NOMO-1 treated with dmso at 0.1 percent for 144 hours (cell line): ENCODE measurements at regions not wholly inside any gene's neighbourhood (a gene's known extent, or its start where the extent isn't known, plus 50 kb on each side); places are given as distances from the start of the nearest gene placed in this dataset.

Source experiments
- DNase-seq: peaks from one replicate; lab custom pipeline; 2025; ENCODE audit not compliant: unreplicated experiment; lab: John Stamatoyannopoulos, UW

GRCh38 chr7:422191-422885 is 97.3 kb downstream of the PDGFA start:
- no peak for DNase-seq

GRCh38 chr7:422886-423225 is 96.8 kb downstream of the PDGFA start:
- no peak for DNase-seq

- DNase-seq = no peak
These were observed 96.1 kb downstream of the PDGFA start for GRCh38 chr7:423312-424260.

GRCh38 chr7:424301-424935 is 95.2 kb downstream of the PDGFA start:
- DNase-seq = no peak

- no peak for DNase-seq
These were observed 94.5 kb downstream of the PDGFA start for GRCh38 chr7:424961-425793.

- DNase-seq = no peak
These were observed 93.9 kb downstream of the PDGFA start for GRCh38 chr7:425794-426188.

GRCh38 chr7:426510-426909 is 93.1 kb downstream of the PDGFA start:
- no peak for DNase-seq

GRCh38 chr7:427506-428103 is 92.0 kb downstream of the PDGFA start:
- DNase-seq = no peak

- DNase-seq = no peak
These were observed 91.3 kb downstream of the PDGFA start for GRCh38 chr7:428387-428786.

GRCh38 chr7:428927-429827 is 90.5 kb downstream of the PDGFA start:
- DNase-seq = no peak

GRCh38 chr7:429828-430180 is 89.8 kb downstream of the PDGFA start:
- DNase-seq = no peak

GRCh38 chr7:431041-431440 is 88.6 kb downstream of the PDGFA start:
- DNase-seq = no peak

- DNase-seq = no peak
These were observed 88.0 kb downstream of the PDGFA start for GRCh38 chr7:431658-432111.

GRCh38 chr7:432256-432655 is 87.4 kb downstream of the PDGFA start:
- no peak for DNase-seq

GRCh38 chr7:432933-433332 is 86.7 kb downstream of the PDGFA start:
- DNase-seq = no peak

- no peak for DNase-seq
These were observed 86.1 kb downstream of the PDGFA start for GRCh38 chr7:433558-433957.

GRCh38 chr7:434891-435629 is 84.6 kb downstream of the PDGFA start:
- DNase-seq = peak; percentile 20

- no peak for DNase-seq
These were observed 83.8 kb downstream of the PDGFA start for GRCh38 chr7:435630-436366.
